GM06990 (cell line): ENCODE measurements at regions not wholly inside any gene's neighbourhood (a gene's known extent, or its start where the extent isn't known, plus 50 kb on each side); places are given as distances from the start of the nearest gene placed in this dataset.

ENCODE experiments used
- DNase-seq: peaks from one replicate; pipeline ENCODE4 v3.0.0-alpha.2; 2011; ENCODE audit not compliant: insufficient read length; ENCODE audit errors: extremely low read depth
- H3K27me3 ChIP-seq: replicated peaks from 2 replicates; pipeline ENCODE4 v1.6.0; 2011; ENCODE audit warnings: low read length; ENCODE audit not compliant: control insufficient read depth, insufficient read depth
- H3K36me3 ChIP-seq: 2 replicates; pipeline ENCODE4 v1.5.1; 2011; ENCODE audit warnings: low read length; ENCODE audit not compliant: control insufficient read depth, insufficient read depth
- H3K4me3 ChIP-seq: replicated peaks from 2 replicates; pipeline ENCODE4 v1.5.1; 2011; ENCODE audit warnings: low read depth, mild to moderate bottlenecking, control low read depth, low read length
- TF ChIP-seq, protein P1 (sequence below): IDR thresholded peaks from 2 replicates; pipeline ENCODE4 v1.5.1; 2011; ENCODE audit warnings: low read length, control low read depth, mild to moderate bottlenecking, inconsistent platforms; ENCODE audit not compliant: insufficient read depth, poor library complexity, severe bottlenecking

- Histone ChIP-seq H3K36me3 (no peaks in the 10 kb centered on the region), H3K4me3 (no peak overlapping the region), H3K27me3 (no peaks in the 10 kb centered on the region)
- TF ChIP-seq, protein P1, sequence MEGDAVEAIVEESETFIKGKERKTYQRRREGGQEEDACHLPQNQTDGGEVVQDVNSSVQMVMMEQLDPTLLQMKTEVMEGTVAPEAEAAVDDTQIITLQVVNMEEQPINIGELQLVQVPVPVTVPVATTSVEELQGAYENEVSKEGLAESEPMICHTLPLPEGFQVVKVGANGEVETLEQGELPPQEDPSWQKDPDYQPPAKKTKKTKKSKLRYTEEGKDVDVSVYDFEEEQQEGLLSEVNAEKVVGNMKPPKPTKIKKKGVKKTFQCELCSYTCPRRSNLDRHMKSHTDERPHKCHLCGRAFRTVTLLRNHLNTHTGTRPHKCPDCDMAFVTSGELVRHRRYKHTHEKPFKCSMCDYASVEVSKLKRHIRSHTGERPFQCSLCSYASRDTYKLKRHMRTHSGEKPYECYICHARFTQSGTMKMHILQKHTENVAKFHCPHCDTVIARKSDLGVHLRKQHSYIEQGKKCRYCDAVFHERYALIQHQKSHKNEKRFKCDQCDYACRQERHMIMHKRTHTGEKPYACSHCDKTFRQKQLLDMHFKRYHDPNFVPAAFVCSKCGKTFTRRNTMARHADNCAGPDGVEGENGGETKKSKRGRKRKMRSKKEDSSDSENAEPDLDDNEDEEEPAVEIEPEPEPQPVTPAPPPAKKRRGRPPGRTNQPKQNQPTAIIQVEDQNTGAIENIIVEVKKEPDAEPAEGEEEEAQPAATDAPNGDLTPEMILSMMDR = no peak
- DNase-seq = no peak
These were observed 649.8 kb upstream of the NR2F2 start for GRCh38 chr15:95680728-95681127.

- H3K4me3 ChIP-seq = no peak overlapping the region
- no peak for DNase-seq
- H3K36me3 ChIP-seq = no peaks in the 10 kb centered on the region
- H3K27me3 ChIP-seq = no peaks in the 10 kb centered on the region
- TF ChIP-seq, protein P1 = no peak
These were observed 648.5 kb upstream of the NR2F2 start for GRCh38 chr15:95681836-95682544.

DNA sequence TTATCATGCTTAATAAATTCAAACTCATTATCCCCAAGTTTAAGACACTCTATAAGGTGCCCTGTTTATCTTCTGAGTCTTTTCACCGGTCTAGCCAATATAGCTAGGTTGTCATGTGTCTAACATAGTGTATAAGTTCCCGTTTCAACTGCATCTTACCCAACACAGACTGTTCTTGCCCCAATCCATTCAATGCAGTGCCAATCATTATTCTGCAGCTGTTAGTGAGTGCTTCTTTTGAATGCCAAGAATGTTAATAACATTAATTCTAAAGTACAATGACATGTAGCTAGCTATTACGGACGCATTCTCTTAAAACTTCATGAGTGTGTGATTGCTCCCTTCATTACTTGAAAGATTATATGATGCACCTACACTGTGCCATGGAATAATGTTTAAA is 646.4 kb upstream of the NR2F2 start:
- Histone ChIP-seq H3K4me3 (no peak overlapping the region), H3K36me3 (no peaks in the 10 kb centered on the region), H3K27me3 (no peaks in the 10 kb centered on the region)
- no peak for DNase-seq
- TF ChIP-seq, protein P1 = no peak

DNA sequence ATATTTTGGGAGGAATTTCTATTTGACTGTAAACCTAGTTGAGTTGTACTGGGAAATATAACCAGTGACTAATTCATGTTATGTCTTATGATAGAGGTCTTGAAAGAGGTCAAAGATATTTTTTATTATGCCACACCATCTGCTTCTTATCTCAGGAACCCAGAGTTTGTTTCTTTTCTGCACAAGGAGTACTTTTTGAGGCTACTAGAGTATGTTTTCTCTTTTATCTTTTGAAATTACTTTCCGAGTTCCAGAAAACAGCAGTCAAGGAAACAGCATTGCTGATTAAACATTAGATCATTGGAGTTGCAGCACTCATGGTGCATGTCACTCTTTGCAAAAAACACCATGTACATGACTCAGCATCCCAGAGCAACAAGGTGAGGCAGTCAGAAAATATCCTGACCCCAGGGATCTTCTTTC is 645.8 kb upstream of the NR2F2 start:
- Histone ChIP-seq H3K36me3 (no peaks in the 10 kb centered on the region), H3K27me3 (no peaks in the 10 kb centered on the region), H3K4me3 (no peak overlapping the region)
- DNase-seq = no peak
- TF ChIP-seq, protein P1 = no peak

DNA sequence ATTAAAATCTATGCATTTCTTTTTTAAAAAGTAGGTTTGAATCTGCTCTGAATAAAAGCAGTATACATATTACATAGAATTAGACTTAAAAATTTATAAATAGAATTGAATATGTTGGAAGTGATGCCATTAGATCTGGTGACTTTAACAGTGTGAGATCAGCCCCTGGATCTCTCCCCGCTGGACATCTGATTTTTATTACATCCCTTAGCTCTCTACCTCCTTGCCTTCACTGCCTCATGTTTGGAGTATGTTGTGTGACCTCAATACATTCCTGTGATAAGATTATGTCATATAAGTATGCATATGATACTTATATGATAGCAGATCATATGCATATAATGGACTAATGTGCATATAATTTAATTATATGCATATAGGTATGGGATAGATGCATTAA is 643.4 kb upstream of the NR2F2 start:
- H3K4me3 ChIP-seq = no peak overlapping the region
- H3K36me3 ChIP-seq = no peaks in the 10 kb centered on the region
- DNase-seq = no peak
- TF ChIP-seq, protein P1 = no peak
- no peaks in the 10 kb centered on the region for H3K27me3 ChIP-seq

DNA sequence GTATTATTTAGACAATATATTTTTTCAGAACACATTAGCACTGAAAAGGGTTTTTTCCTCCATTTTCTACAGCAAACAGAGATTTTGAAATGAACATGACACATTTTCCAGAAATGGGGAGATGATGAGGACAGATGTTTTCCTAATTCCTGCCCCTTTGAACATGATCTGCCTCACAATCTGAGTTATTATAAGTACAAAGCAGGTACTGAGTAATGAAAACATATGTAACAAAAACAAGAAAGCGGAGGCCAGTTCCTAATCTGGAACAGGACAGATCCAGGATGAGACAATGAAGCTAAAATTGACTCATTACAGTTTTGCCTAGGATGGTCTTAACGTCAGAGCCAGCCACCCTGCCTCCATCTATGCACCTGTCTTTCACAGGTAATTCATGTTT is 642.8 kb upstream of the NR2F2 start:
- TF ChIP-seq, protein P1 = no peak
- Histone ChIP-seq H3K36me3 (no peaks in the 10 kb centered on the region), H3K4me3 (no peak overlapping the region), H3K27me3 (no peaks in the 10 kb centered on the region)
- no peak for DNase-seq
